Dermis blood vessel endothelial cell (primary cell): ENCODE measurements at regions not wholly inside any gene's neighbourhood (a gene's known extent, or its start where the extent isn't known, plus 50 kb on each side); places are given as distances from the start of the nearest gene placed in this dataset.
A peak's percentile ranks its signal among the peaks of the same experiment; 100 is the strongest.

Source experiments
- DNase-seq: peaks from one replicate; pipeline ENCODE4 v3.0.0; 2010

DNA sequence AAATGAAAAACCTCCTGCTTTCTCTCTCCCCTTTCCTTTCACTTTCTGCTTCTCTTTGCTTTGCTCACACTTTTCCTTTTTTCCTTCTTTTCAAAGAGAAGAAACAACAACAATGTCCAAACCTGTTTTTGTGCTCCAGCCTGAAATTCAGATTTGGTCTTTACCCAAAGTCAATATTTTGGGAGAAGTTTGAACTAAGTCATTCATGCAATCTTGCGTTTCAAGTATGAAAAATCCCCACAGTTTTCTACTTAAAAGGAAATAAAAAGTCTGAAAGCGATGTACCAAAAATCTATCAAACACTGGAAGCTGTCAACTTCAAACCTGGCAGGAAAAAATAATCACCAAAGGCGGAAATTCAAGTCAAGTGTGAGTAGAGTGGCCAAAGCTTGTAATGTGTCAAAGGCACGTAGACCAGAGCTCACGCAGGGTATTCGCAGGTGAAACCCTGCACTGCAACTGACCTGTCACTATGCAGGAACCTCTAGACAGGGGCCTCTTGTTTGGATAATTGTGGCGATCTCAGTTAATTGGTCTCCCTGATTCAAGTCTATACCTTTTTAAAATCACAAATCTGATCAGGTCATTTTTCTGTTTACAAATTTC is 118.8 kb upstream of the GALNT15 start:
- DNase-seq: peak; percentile 70

DNA sequence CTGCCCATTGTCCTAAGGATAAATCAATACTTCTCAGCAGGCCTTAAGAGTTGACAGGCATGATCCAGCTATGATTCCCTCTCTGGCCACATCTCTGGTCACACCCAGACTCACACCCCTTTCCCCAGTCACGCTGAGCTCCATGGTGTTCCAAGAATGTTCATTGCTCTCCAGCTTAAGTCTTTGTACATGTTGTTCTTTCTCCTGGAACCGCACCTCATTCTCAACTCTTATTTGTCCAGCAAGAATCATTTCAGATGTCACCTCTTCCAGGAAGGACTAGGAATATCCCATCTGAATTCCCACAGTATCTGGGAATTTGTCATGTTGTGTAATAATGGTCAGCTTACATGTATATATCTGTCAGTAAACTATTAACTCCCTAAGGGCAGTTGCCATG is 118.3 kb upstream of the GALNT15 start:
- DNase-seq: no peak

DNA sequence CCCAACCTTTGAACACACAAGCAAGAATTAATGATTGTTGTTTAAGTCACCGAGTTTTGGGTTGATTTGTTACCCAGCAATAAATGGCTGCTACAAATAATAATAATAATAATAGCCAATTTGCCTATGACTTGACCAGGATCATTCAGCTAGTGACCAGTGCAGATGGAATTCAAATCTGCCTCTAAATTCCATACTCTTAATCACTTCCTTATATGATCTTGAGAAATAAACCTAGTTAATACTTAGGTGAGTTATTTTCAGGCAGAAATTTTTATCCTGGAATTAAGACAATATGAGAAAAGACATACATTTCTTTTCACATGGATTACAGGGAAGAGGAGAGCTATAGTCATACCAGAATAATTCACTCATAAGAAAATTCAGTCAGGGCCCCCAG is 116.0 kb upstream of the GALNT15 start:
- DNase-seq: no peak

DNA sequence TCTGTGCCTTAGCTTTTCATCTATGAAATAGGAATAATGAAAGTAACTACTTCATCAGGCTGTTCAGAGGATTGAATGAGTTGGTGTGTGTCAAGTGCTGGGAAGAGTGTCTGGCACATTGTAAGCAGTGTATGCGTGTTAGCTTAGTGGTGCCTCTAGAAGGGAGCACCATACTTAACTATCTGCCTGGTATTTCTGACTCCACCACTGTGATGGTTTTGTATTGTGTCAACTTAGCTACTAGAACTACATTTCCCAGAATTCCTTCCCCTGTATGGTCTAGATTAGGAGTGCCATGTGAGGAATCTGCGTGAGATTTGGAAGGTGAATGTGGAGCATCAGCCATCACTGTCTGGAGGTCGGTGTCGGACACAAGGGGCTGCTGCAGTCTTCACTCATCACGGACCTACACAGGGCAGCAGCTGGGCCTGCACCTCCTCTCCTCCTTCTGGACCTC is 115.4 kb upstream of the GALNT15 start:
- no peak for DNase-seq

DNA sequence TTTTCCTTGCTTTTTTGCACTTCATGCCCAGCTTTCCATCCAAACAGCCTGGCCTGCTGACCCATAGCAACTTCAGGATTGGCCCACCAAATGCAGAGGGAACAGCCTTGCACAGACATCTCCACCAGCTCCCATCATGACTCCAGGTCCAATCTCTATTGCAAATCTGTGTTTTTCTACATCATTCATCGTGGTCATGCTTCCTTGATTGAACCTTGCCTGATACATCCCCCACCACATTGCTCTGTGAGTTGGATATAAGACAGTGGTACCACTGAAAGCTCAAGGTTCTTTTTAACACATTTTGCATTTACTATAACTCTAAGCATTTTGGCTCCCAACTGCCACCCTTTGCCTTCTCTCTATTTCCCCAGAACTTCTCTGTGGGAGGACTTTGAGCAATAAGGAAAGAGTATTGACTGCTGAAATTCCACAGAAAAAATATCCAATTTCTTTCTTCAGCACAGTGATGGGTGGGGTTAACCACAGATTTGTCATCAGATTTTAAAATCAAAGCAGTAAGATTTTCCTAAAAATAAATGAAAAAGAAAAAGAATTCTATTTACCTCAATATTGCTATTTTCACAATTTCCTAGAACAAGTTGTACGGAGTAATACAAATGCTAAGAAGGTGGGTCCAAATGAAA is 114.6 kb upstream of the GALNT15 start:
- DNase-seq: no peak

DNA sequence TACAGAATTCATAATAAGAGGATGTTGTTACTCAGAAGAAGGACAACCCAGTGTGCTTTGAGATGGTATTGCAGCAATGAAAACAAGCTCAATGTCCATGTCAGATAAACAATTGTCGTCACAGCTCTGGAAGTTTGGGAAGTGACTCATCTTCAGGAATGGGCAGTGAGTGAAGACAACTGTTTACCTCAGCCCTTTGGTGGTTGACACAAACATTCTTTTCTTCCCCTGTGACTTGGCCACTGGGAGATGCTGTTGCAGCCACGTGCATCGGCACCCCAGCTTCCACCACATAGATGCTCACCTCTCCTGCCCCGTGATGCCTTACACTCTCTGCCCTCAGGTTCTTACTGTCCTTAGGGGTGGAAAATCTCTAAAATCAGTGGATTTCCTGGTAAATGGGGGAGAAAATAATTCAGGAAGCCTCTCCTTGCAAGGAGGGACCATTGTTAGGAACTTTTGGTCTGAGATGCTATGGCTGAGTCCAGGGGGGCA is 114.1 kb upstream of the GALNT15 start:
- DNase-seq: peak; percentile 98

DNA sequence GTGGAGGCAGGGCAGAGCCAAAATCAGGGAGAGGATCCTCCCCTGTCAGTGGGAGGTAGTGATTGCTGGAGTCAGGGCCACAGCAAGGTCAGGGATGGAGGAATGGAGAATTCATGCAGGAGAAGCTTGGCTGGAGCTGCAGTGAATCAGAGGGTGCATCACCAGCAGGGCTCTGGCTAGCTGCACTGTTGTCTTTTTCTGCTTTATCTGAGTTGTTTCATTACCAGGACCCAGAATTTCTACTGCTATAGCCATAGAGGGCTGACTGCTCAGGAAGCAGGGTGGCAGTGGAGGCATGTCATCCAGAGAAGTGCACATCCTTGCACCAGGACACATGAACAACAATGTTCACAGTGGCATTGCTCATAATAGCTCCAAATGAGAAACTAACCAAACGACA is 113.5 kb upstream of the GALNT15 start:
- DNase-seq: peak; percentile 54

DNA sequence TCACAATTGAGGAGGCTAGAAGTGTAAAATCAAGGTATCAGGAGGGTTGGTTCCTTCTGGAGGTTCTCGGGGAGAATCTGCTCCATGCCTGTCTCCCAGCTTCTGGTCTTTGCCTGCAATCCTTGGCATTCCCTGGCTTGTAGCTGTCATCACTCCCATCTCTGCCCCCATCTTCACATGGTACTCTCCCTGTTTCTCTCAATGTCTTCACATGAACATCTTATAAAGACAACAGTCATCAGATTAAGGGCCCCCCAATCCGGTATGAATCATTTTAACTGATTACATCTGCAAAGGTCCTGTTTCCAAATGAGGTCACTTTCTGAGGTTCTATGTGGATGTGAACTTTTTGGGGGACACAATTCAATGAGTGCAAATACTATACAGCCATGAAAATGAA is 113.0 kb upstream of the GALNT15 start:
- DNase-seq: no peak

DNA sequence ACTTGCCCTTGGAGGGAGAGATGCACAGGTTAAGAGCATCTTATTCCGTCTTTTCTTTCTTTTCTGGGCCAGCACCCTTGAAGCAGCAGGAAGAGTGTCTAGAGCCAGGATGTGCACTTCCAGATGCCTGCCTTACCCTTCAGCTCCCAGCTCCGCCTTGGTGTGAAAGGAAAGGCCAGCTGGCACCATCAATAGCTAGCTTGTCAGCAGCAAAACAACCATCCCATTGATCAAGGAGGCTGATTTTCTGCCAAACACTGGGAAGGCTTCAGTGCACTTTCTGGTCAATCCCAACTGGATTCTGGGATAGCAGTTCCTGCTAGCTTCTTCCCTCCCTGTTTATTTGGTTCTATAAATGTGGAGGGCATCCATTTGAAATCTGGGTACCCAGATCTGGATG is 110.9 kb upstream of the GALNT15 start:
- DNase-seq: no peak

DNA sequence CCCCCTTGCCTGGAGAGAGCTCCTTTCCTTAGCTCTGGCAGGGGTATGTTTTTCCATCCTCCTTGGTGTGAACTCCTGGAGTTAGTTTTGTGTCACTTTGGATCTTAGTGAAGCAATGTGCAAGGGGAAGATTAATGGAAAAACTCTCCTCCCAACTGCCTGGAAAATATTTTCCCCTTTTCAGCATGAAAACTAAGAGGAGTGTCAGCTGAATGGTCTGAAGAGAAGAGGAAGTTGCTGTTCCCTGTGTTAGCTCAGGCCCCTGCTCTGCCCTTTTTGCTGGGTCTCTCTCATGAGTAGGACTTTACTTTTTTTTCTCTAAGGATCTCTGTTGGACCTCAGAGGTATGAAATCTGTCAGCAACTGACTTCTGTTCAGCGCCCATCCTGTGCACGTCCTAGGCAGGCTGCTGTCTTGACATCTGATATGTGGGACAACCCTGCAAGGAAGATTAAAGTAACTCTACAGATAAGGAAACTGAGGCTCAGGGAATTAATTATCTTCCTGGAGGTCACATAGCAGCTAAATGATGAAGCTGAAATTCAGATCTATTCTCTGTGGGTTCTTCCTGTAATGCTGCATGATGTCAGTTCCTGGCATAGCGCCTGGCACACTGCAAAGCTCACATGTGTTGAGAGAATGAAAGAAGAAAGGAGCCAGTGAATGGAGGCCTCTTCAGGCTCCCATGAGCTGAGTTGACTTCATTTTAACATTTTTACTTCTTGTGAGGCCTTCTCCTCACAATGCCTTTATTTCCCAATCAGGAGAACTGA is 109.7 kb upstream of the GALNT15 start:
- DNase-seq: peak; percentile 78

DNA sequence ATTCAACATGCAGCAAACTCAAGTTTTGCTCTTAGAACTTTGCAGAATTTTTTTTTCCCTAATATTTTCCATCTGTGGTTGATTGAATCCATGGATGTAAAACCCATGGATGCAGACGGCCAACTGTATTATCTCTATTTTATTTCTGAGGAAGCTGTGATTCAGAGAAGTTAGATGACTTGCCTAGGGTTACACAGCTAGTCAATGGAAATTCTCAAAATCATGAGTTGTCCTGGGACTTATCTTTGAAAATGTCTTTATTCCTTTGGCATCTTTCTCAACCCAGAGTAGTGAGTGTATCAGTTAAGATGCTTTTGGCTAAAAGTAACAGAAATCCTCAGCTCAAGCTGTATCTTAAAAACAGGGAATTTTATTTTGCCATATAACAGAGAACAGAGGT is 107.9 kb upstream of the GALNT15 start:
- no peak for DNase-seq

DNA sequence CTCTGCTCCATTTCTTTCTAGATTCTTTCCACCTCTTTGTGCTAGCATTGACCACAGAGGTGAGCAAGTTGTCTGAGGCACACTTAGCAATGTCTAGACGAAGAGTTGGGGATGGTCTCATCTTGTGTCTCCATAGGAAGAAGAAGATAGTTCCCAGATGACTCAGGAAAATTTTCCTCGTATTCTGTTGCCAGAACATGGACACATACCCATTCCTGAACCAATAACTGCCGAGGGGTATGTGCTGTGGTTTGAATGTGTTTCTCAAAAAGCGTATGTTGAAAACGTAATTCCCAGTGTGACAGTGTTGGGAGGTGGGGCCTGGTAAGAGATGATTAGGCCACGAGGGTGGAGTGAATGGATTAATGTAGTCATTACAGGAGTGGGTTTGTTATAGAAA is 107.5 kb upstream of the GALNT15 start:
- DNase-seq: no peak

DNA sequence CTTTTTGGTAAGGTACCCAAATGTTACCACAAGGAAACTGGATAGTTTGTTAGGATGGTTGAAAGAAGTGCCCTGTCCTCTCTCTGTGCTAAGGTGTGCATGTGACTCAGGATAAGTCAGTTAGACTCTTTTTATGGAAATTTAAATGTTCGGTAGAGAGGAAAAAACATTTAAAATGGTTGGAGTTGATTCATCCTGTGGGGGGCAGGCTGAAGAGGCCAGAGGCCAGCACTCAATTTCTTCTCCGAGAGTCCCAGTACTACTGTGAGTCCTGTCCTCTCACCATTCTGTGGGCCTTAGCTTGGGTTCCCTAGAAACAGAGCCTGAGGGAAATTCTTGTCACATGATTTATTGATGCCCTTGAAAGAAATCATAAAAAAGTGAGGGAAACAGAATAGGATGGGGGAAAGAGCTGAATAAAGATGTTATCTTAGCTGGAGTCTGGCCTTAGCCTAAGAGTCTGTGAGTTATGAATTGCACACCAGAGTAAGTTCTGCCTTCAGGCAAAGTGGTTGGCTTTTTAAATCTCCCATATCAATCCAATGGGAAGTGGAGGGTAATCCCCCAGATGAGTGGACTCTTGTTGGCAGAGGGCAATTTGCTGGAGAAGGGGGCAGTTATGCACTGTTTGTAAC is 106.5 kb upstream of the GALNT15 start:
- DNase-seq: no peak

DNA sequence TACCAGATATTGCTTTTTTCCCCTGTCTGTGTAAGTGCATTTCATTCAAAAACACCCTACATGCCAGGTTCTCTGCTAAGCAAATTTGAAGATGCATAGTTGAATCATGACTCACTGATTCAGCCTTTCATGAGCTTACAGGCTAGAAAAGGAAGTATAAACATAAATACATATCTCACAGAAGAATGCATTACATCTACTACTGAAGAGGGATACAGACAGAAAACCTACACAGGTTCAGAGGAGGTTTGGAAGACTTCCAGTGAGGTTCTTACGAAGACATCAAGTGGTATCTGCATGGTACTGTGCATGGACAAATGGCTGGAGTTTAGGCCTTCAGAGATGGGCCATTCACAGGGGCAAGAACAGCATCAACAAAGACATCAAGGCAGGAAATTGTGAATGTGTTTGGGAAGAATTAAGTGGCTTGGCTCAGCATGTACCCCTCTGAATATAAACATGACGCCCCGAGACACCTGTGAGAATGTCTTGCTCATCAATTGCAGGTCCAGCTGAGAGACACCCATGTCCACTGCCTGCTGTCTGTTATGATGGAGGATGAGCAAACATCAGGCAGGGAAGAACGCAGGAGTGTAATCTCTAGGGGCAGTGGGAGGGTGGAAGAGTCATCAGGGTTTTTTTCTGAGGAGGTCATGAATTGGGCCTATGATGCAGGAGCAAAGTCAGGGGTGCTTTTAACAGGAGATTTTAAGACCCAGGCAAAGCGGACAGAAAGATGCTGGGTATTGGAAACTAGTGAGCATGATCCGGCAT is 105.1 kb upstream of the GALNT15 start:
- peak; percentile 82 for DNase-seq

DNA sequence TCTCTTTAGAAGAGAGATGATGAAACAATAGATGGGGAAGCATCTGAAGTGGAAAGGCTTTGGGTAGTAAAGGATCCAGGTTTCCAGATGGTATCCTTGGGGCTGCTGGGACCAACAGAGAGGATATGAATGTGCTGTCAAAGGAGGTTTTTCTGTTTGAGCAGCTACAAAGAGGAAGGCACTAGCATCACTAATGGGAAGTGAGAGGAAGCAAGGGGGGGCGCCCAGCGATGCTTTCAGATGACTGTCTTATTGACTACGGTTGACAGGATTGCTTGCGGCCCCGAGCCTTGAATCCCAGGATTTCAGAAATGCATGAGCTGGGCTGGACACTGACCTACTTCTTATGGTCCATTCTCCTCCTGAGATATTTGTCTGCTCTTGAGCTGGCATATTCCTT is 103.8 kb upstream of the GALNT15 start:
- DNase-seq: no peak

DNA sequence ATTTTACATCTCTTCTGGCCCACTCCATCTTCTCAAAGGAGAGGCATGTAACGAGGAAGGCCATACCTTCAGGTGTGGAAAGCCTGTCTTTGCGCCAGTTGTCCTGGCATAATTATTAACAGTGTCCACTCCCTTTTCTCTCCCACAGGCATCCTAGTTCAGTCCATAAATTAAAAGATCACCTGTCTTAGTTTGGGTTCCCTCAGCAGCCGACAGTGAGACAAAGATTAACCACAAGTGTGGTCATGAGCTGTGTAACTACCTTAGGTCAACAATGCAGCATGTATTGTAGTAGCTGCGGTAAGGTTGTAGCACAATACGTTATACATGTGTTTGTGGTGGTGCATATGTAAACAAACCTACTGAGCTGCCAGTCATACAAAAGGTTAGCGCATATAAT is 103.3 kb upstream of the GALNT15 start:
- DNase-seq: no peak

DNA sequence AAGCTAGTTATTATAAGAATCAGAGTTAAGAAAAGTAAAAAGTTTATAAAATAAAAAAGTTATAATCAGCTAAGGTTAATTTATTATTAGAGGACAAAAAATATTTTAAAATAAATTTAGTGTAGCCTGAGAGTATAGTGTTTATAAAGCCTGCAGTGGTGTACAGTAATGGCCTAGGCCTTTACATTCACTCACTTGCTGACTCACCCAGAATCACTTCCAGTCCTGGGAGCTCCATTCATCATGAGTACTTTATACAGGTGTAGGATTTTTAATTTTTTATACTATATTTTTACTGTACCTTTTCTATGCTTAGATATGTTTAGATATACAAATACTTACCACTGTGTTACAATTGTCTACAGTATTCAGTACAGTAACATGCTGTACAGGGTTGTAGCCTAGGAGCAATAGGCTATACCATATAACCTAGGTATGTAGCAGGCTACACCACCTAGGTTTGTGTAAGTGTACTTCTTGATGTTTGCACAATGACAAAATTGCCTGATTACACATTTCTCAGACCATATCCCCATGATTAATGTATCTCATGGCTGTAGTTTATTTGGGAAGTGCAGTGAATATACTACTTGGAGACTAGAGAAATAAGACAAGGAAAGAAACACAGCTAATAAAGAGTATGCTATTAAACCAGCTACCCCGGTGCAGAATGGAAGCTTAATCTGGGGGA is 101.9 kb upstream of the GALNT15 start:
- DNase-seq: no peak

DNA sequence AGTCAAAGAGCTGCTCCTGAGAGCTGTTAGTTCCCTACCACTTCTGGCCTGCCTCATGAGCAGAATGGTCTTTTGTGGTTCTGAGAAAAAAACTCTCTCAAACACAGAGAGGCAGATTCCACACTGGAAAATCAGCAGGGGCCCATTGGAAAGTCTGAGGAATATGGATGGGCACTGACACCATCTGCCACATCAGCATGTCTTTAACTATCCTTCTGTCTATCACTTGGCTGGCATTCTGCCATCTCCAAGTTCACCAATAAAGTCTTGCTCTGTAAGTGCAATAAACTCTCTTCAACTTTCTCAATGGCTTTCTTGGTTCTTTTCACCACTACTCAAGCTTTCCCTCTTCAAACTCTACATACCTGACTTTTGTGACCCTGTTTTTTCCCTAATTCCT is 101.3 kb upstream of the GALNT15 start:
- no peak for DNase-seq

DNA sequence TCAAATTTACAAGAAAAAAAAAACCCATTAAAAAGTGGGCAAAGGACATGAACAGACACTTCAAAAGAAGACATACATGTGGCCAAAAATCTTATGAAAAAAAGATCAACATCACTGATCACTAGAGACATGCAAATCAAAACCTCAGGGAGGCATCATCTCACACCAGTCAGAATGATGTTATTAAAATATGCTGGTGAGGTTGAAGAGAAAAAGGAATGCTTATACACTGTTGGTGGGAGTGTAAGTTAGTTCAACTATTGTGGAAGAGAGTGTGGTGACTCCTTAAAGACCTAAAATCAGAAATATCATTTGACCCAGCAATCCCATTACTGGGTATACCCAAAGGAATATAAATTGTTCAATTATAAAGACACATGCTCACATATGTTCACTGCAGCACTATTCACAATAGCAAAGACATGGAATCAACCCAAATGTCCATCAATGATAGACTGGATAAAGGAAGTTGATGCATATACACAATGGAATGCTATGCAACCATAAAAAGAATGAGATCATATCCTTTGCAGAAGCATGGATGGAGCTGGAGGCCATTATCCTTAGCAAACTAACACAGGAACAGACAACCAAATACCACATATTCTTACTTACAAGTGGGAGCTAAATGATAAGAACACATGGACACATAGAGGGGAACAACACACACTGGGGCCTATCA is 100.3 kb upstream of the GALNT15 start:
- peak; percentile 80 for DNase-seq

DNA sequence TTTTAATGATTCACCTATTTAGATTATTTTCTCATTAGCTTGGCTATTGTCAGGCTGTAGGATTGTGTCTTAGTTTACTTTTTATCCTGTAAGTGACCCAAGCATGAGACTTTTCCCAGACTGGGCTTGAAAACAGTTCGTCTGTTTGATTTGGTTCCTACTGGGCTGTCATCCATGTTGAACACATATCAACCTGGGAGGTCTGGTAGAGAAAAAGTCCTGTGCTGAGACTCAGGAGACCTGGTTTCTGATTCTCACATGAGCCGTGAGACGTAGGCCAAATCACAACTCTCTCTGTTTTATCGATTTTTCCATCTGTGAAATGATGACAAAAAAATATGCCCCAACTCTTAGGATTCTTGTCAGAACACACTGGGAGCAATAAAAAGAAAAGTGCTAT is 98.8 kb upstream of the GALNT15 start:
- no peak for DNase-seq

DNA sequence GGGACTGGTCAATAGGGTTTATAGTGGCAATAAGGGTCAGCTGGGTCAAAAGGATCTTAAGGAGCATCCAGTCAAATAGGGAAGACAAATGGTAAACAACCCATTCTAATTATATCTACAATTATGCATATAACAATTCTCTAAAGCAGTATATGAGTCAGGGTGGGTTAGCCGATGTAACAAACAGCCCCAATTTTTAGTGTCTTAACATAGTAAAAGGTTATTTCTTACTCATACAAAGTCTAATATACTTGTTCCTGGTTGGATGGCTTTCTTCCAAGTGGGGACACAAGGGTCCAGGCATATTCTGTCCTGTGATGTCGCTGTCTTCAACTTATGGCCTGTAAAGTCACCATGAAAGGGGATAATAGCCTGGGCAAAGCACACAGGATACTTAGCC is 97.9 kb upstream of the GALNT15 start:
- DNase-seq: no peak
